Astrocyte of the cerebellum (primary cell): ENCODE measurements at regions not wholly inside any gene's neighbourhood (a gene's known extent, or its start where the extent isn't known, plus 50 kb on each side); places are given as distances from the start of the nearest gene placed in this dataset.

ENCODE experiments used
- DNase-seq: peaks from one replicate; pipeline ENCODE4 v3.0.0-alpha.2; 2011; ENCODE audit warnings: low read depth
- H3K4me3 ChIP-seq: 2 replicates; pipeline ENCODE4 v1.5.1; 2011; ENCODE audit warnings: mild to moderate bottlenecking, low read depth, low read length, moderate library complexity
- CTCF ChIP-seq: IDR thresholded peaks from 2 replicates; pipeline ENCODE4 v1.5.1; 2012; ENCODE audit warnings: low read length, low read depth, moderate library complexity, mild to moderate bottlenecking; ENCODE audit errors: missing control alignments
- in situ Hi-C: cut with HindIII; loops from 2 replicates; pipeline ENCODE4 v1.10.0; 2017; ENCODE audit warnings: low sequenced_read_pairs

DNA sequence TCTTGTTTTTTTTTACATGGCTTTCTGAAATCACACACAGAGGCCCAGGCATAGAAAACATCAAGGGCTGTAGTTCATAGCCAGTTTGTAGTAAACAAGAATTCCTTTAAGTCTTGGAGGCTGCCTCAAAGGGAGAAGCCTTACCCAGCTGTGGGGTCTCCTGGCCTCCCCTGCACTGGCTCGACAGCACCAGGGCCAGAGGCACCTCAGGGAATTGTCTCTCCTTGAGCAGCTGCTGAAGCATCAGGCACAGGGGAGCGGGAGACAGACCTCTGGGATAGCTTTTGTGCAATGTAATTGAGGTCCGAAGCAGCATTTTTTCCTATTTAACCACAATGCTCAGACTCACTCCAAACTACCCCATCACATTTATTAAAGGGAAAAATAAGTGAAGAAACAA, 209.1 kb downstream of the HRH4 start:
- DNase-seq: no peak
- in situ Hi-C loops: no loop called here
- H3K4me3 ChIP-seq: no peak overlapping the region
- TF ChIP-seq CTCF: no peak

DNA sequence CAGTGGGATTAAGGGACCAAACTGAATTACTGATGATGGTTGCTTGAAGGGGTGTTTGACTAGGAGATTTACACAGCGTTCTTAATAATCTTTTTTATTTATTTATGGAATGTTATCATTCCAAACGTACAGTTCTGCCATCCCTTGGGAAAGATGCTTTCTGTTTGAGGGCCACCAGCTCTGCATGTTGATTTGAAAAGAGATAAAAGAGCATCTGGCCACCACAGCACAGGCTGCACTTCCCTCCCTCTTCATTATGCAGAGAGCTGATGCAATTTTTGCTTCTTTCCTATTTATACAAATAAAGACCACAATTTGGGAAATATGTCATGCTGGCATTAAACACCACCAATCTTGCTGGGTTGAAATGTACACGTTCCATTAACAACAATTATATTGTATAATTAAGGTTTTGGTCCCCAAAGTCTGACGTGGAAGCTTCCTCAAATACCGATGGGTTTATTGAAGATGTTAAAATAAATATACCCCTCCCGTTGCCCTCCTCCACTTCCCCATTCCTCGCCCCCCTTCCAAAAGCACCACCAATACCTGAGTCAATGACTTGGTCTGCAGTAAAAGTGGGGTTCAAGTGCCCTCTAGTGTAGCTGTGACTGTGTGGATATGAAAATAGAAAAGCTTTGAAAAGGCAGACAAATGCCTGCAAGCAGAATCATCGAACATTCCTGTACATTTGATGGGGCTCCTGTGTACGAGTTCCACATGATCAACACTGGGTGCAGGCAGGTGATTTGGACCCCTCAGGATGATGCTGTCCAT, 211.9 kb downstream of the HRH4 start:
- no peak overlapping the region for H3K4me3 ChIP-seq
- DNase-seq: no peak
- in situ Hi-C loops: no loop called here
- no peak for TF ChIP-seq CTCF

DNA sequence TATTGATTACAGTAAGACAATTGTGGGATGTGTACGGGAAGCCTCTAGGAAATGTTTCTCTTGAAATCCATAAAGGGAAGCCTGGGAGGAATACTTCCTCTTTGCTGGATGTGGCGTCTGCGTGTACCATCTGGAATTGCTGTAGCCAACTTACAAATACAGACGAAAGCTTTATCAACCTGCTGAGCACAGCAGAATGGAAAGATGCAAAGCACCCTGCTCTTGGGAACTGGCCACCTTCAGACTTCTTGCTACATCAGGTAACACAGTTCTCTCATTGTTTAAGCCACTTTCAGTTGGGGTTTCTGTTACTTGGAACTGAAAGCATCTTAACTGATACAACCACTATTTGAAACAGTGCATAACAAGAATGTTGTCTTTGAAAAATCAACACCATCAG, 213.8 kb downstream of the HRH4 start:
- no peak for DNase-seq
- TF ChIP-seq CTCF: no peak
- no peak overlapping the region for H3K4me3 ChIP-seq
- in situ Hi-C loops: no loop called here

GRCh38 chr18:24674605-24675004, 214.2 kb downstream of the HRH4 start:
- in situ Hi-C loops: no loop called here
- no peak for TF ChIP-seq CTCF
- H3K4me3 ChIP-seq: no peak overlapping the region
- DNase-seq: no peak

GRCh38 chr18:24677011-24677410, 216.6 kb downstream of the HRH4 start:
- no peak for TF ChIP-seq CTCF
- no peak for DNase-seq
- no peak overlapping the region for H3K4me3 ChIP-seq
- in situ Hi-C loops: no loop called here

DNA sequence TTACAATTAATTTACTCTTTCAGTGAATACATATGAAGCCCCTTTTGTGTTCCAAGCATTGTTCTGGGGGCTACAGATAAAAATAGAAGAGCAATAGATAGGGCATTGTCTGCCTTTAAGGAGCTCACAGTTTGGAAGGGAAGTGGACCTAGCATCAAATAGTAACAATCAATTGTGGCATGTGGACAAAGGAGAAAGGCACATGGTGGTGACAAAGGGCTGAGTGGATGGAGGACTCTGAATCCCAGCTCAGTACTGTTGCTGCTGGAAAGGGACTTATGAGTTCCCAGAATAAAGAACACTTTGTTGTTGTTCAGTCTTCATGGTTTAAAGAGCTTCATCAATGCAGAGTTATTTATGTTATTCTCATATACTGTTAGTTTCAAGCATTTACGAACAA, 217.7 kb downstream of the HRH4 start:
- no peak overlapping the region for H3K4me3 ChIP-seq
- in situ Hi-C loops: no loop called here
- no peak for DNase-seq
- no peak for TF ChIP-seq CTCF

DNA sequence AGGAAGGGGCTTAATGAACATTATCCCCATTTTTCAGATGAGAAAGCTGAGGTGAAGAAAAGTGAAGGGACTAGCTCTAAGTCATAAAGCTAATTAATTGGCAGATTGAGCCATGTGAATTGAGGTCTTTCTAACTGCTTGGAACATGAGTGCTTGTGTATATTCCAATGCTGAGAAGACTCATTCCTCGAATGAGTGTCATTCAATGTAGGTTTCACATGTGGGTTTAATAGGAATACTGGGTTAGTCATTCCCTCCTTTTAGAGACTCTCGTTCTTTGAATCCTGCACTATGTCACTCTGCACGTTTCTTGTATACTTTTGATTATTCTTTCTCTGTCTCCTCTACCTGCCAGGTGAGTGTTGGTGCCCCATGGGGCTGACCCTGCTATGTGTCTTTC, 218.2 kb downstream of the HRH4 start:
- in situ Hi-C loops: no loop called here

More for the DNA sequence above, 218.2 kb downstream of the HRH4 start:
- no peak for DNase-seq
- no peak overlapping the region for H3K4me3 ChIP-seq
- TF ChIP-seq CTCF: no peak
